Mesenchymal stem cell (in vitro differentiated cells and primary cell): ENCODE measurements at regions not wholly inside any gene's neighbourhood (a gene's known extent, or its start where the extent isn't known, plus 50 kb on each side); places are given as distances from the start of the nearest gene placed in this dataset.

Experiments used
- DNase-seq: peaks from one replicate; pipeline ENCODE4 v3.0.0-alpha.2; 2013
- H2AFZ ChIP-seq: one replicate; pipeline ENCODE4 v1.6.1; 2013; ENCODE audit warnings: low read depth, mild to moderate bottlenecking, control low read depth, inconsistent platforms, low read length, moderate library complexity
- H2AK5ac ChIP-seq: 2 replicates; pipeline ENCODE4 v1.6.1; 2013; ENCODE audit warnings: low read length, moderate library complexity, mild to moderate bottlenecking, inconsistent platforms; ENCODE audit not compliant: severe bottlenecking
- H2BK120ac ChIP-seq: one replicate; pipeline ENCODE4 v1.6.1; 2013; ENCODE audit warnings: low read depth, mild to moderate bottlenecking, inconsistent platforms, low read length, moderate library complexity
- H2BK12ac ChIP-seq, 2 experiments: one replicate each; pipeline ENCODE4 v1.6.1; 2013; ENCODE audit warnings: inconsistent platforms in 2 of 2, low read length in 2 of 2, mild to moderate bottlenecking in 2 of 2, moderate library complexity in 2 of 2, control low read depth in 1 of 2
- H2BK15ac ChIP-seq: one replicate; pipeline ENCODE4 v1.6.1; 2013; ENCODE audit warnings: mild to moderate bottlenecking, low read depth, inconsistent platforms; ENCODE audit not compliant: poor library complexity, severe bottlenecking
- H2BK5ac ChIP-seq: 2 replicates; pipeline ENCODE4 v1.6.1; 2013; ENCODE audit warnings: low read depth, mild to moderate bottlenecking, low read length, control low read depth, inconsistent platforms; ENCODE audit not compliant: poor library complexity, severe bottlenecking
- H3K14ac ChIP-seq, 2 experiments: one replicate each; pipeline ENCODE4 v1.6.1; 2013; ENCODE audit warnings: inconsistent platforms in 2 of 2, low read length in 2 of 2, control low read depth in 1 of 2, mild to moderate bottlenecking in 1 of 2, moderate library complexity in 1 of 2
- H3K18ac ChIP-seq, 2 experiments: one replicate each; pipeline ENCODE4 v1.6.1; 2013; ENCODE audit warnings: inconsistent platforms in 2 of 2, low read length in 2 of 2, control low read depth in 1 of 2, low read depth in 1 of 2, mild to moderate bottlenecking in 1 of 2
- H3K23ac ChIP-seq, 2 experiments: one replicate each; pipeline ENCODE4 v1.6.1; 2013; ENCODE audit warnings: inconsistent platforms in 2 of 2, low read length in 2 of 2, mild to moderate bottlenecking in 2 of 2, moderate library complexity in 2 of 2, control low read depth in 1 of 2
- H3K27ac ChIP-seq: 2 replicates; pipeline ENCODE4 v1.5.1; 2013; ENCODE audit warnings: mild to moderate bottlenecking, moderate library complexity, low read length, control low read depth, inconsistent platforms; ENCODE audit not compliant: poor library complexity, severe bottlenecking
- H3K27me3 ChIP-seq, 2 experiments: 2 replicates each; pipeline versions ENCODE4 v1.6.1 to v1.7.0; 2013; ENCODE audit warnings: low read length in 2 of 2, mild to moderate bottlenecking in 2 of 2, moderate library complexity in 2 of 2, control low read depth in 1 of 2, inconsistent platforms in 1 of 2; ENCODE audit not compliant: control insufficient read depth in 1 of 2, insufficient read depth in 1 of 2
- H3K36me3 ChIP-seq, 2 experiments: 2 replicates each; pipeline versions ENCODE4 v1.6.1 to v1.7.0; 2013; ENCODE audit warnings: low read length in 2 of 2, control low read depth in 1 of 2, inconsistent platforms in 1 of 2, low read depth in 1 of 2, mild to moderate bottlenecking in 1 of 2; ENCODE audit not compliant: insufficient read depth in 2 of 2, control insufficient read depth in 1 of 2
- H3K4ac ChIP-seq, 2 experiments: one replicate each; pipeline ENCODE4 v1.6.1; 2013; ENCODE audit warnings: inconsistent platforms in 2 of 2, low read length in 2 of 2, mild to moderate bottlenecking in 2 of 2, moderate library complexity in 2 of 2, control low read depth in 1 of 2, low read depth in 1 of 2
- H3K4me1 ChIP-seq: 2 replicates; pipeline ENCODE4 v1.6.1; 2013; ENCODE audit warnings: low read depth, low read length, control low read depth; ENCODE audit not compliant: control insufficient read depth, insufficient read depth
- H3K4me2 ChIP-seq: 2 replicates; pipeline ENCODE4 v1.6.1; 2013; ENCODE audit warnings: low read length, mild to moderate bottlenecking, inconsistent platforms; ENCODE audit not compliant: poor library complexity, severe bottlenecking
- H3K4me3 ChIP-seq, 2 experiments: 2 replicates each; pipeline versions ENCODE4 v1.5.1 to v1.7.0; 2013; ENCODE audit warnings: low read length in 2 of 2, mild to moderate bottlenecking in 2 of 2, control low read depth in 1 of 2, low read depth in 1 of 2; ENCODE audit not compliant: insufficient read depth in 1 of 2
- H3K79me1 ChIP-seq: replicated peaks from 2 replicates; pipeline ENCODE4 v1.6.1; 2013; ENCODE audit warnings: mild to moderate bottlenecking, control low read depth, low read length, inconsistent platforms; ENCODE audit not compliant: poor library complexity, severe bottlenecking
- H3K9ac ChIP-seq: 2 replicates; pipeline ENCODE4 v1.7.0; 2013; ENCODE audit warnings: mild to moderate bottlenecking, low read length, moderate library complexity
- H3K9me3 ChIP-seq: 2 replicates; pipeline ENCODE4 v1.7.0; 2013; ENCODE audit warnings: mild to moderate bottlenecking, low read length; ENCODE audit not compliant: control insufficient read depth
- H4K8ac ChIP-seq: one replicate; pipeline ENCODE4 v1.6.1; 2013; ENCODE audit warnings: inconsistent platforms, mild to moderate bottlenecking, low read length, moderate library complexity
- H4K91ac ChIP-seq: one replicate; pipeline ENCODE4 v1.6.1; 2013; ENCODE audit warnings: mild to moderate bottlenecking, low read length, inconsistent platforms
- WGBS: methylation state at CpG from one replicate; pipeline ENCODE4 v1.1.7; 2013; ENCODE audit warnings: mixed read lengths; 5-methylcytosine and 5-hydroxymethylcytosine counted together

GRCh38 chr19:30131722-30132291, 189.8 kb downstream of the URI1 start:
- Histone ChIP-seq H3K4ac (no peak overlapping the region), H2BK5ac (no peak overlapping the region), H2BK120ac (no peak overlapping the region), H2AFZ (no peak overlapping the region), H3K36me3 (no peaks in the 10 kb centered on the region), H3K23ac (no peak overlapping the region), H3K9ac (no peak overlapping the region), H3K4me3 (no peak overlapping the region), H4K91ac (no peak overlapping the region), H3K4me2 (no peak overlapping the region), H3K79me1 (no peaks in the 10 kb centered on the region), H2BK12ac (no peak overlapping the region), H3K27me3 (no peaks in the 10 kb centered on the region), H3K18ac (no peak overlapping the region), H4K8ac (no peak overlapping the region), H2AK5ac (no peak overlapping the region), H3K4me1 (no peaks in the 10 kb centered on the region), H3K27ac (no peak overlapping the region), H3K9me3 (no peaks in the 10 kb centered on the region), H3K14ac (no peak overlapping the region), H2BK15ac (no peak overlapping the region)
- DNase-seq, result no peak
- WGBS, result 82% methylated on average over 8 of the region's 8 CpGs

- H2BK15ac ChIP-seq, result no peak overlapping the region
- no peak overlapping the region for H4K91ac ChIP-seq
- no peak overlapping the region for H2BK12ac ChIP-seq
These were observed 190.5 kb downstream of the URI1 start for GRCh38 chr19:30132343-30133075.

GRCh38 chr19:30133803-30134202, 191.8 kb downstream of the URI1 start:
- no peak overlapping the region for H3K14ac ChIP-seq
- no peak for DNase-seq
- H3K4me3 ChIP-seq, result no peak overlapping the region
- no peaks in the 10 kb centered on the region for H3K79me1 ChIP-seq
- H2AFZ ChIP-seq, result no peak overlapping the region
- H2BK12ac ChIP-seq, result no peak overlapping the region
- H3K27ac ChIP-seq, result no peak overlapping the region
- no peak overlapping the region for H3K23ac ChIP-seq
- no peak overlapping the region for H2AK5ac ChIP-seq
- no peak overlapping the region for H3K4me2 ChIP-seq
- H3K36me3 ChIP-seq, result no peaks in the 10 kb centered on the region
- no peak overlapping the region for H2BK120ac ChIP-seq
- 64% methylated on average over 2 of the region's 2 CpGs for WGBS
- H3K4ac ChIP-seq, result no peak overlapping the region
- no peak overlapping the region for H2BK15ac ChIP-seq
- H3K9ac ChIP-seq, result no peak overlapping the region
- no peaks in the 10 kb centered on the region for H3K27me3 ChIP-seq
- H4K8ac ChIP-seq, result no peak overlapping the region
- H4K91ac ChIP-seq, result no peak overlapping the region
- no peak overlapping the region for H3K18ac ChIP-seq
- H3K4me1 ChIP-seq, result no peaks in the 10 kb centered on the region
- H2BK5ac ChIP-seq, result no peak overlapping the region
- no peaks in the 10 kb centered on the region for H3K9me3 ChIP-seq

More at GRCh38 chr19:30132343-30133075, 190.5 kb downstream of the URI1 start:
- no peak overlapping the region for H2BK120ac ChIP-seq
- no peak overlapping the region for H4K8ac ChIP-seq
- H3K9me3 ChIP-seq, result no peaks in the 10 kb centered on the region
- WGBS, result 81% methylated on average over 16 of the region's 16 CpGs
- H3K4me2 ChIP-seq, result no peak overlapping the region
- no peaks in the 10 kb centered on the region for H3K36me3 ChIP-seq
- no peak overlapping the region for H2AK5ac ChIP-seq
- H3K4ac ChIP-seq, result no peak overlapping the region
- no peak overlapping the region for H3K18ac ChIP-seq
- no peak overlapping the region for H3K14ac ChIP-seq
- no peak overlapping the region for H3K4me3 ChIP-seq
- H3K23ac ChIP-seq, result no peak overlapping the region
- H3K79me1 ChIP-seq, result no peaks in the 10 kb centered on the region
- no peak overlapping the region for H3K27ac ChIP-seq
- no peak overlapping the region for H3K9ac ChIP-seq
- no peak for DNase-seq
- H2AFZ ChIP-seq, result no peak overlapping the region
- no peaks in the 10 kb centered on the region for H3K4me1 ChIP-seq
- H2BK5ac ChIP-seq, result no peak overlapping the region
- H3K27me3 ChIP-seq, result no peaks in the 10 kb centered on the region

GRCh38 chr19:30135093-30135757, 193.2 kb downstream of the URI1 start:
- no peak overlapping the region for H2AFZ ChIP-seq
- no peak overlapping the region for H2AK5ac ChIP-seq
- no peaks in the 10 kb centered on the region for H3K9me3 ChIP-seq
- H2BK15ac ChIP-seq, result no peak overlapping the region
- no peak overlapping the region for H4K8ac ChIP-seq
- H2BK12ac ChIP-seq, result no peak overlapping the region
- H4K91ac ChIP-seq, result no peak overlapping the region
- no peak overlapping the region for H3K4ac ChIP-seq
- H3K79me1 ChIP-seq, result no peaks in the 10 kb centered on the region
- H3K23ac ChIP-seq, result no peak overlapping the region
- H3K4me2 ChIP-seq, result no peak overlapping the region
- WGBS, result 72% methylated on average over 12 of the region's 12 CpGs
- no peak overlapping the region for H3K9ac ChIP-seq
- no peaks in the 10 kb centered on the region for H3K4me1 ChIP-seq
- H3K4me3 ChIP-seq, result no peak overlapping the region
- no peak overlapping the region for H3K18ac ChIP-seq
- no peak overlapping the region for H2BK5ac ChIP-seq
- H3K27ac ChIP-seq, result no peak overlapping the region
- H3K27me3 ChIP-seq, result no peaks in the 10 kb centered on the region
- DNase-seq, result no peak
- no peak overlapping the region for H3K14ac ChIP-seq
- no peaks in the 10 kb centered on the region for H3K36me3 ChIP-seq
- no peak overlapping the region for H2BK120ac ChIP-seq
